ENCODE measurements at regions not wholly inside any gene's neighbourhood (a gene's known extent, or its start where the extent isn't known, plus 50 kb on each side); places are given as distances from the start of the nearest gene placed in this dataset.

GRCh38 chr20:40442181-40442963, 246.7 kb downstream of the MAFB start:
- TF ChIP-seq EZH2 (IDR thresholded peaks at IDR 0.05; ENCODE audit: insufficient read depth, poor library complexity, severe bottlenecking) (no peak), EZH2phosphoT487 (IDR thresholded peaks at IDR 0.05; ENCODE audit: insufficient read depth, low read depth) (no peak)
